GM12891 (cell line): ENCODE measurements at regions not wholly inside any gene's neighbourhood (a gene's known extent, or its start where the extent isn't known, plus 50 kb on each side); places are given as distances from the start of the nearest gene placed in this dataset.

ENCODE experiments used
- DNase-seq: peaks from one replicate; pipeline ENCODE4 v3.0.0; 2011; ENCODE audit warnings: low spot score; ENCODE audit not compliant: insufficient read length
- FAIRE-seq: peaks from 2 replicates; lab custom pipeline; 2011; peaks lifted over from hg19 to GRCh38; lab: Jason Lieb, UNC
- PAX5 ChIP-seq: IDR thresholded peaks from 2 replicates; pipeline ENCODE4 v1.6.1; 2011; ENCODE audit warnings: low read length, moderate library complexity, mild to moderate bottlenecking; ENCODE audit not compliant: insufficient read depth, severe bottlenecking
- POLR2A ChIP-seq: IDR thresholded peaks from 2 replicates; pipeline ENCODE4 v1.6.1; 2011; ENCODE audit warnings: low read depth, low read length, control low read depth
- POLR2AphosphoS5 ChIP-seq: IDR thresholded peaks from 2 replicates; pipeline ENCODE4 v1.6.1; 2011; ENCODE audit warnings: low read depth, low read length, control low read depth
- POU2F2 ChIP-seq: IDR thresholded peaks from 2 replicates; pipeline ENCODE4 v1.6.1; 2011; ENCODE audit warnings: low read depth, mild to moderate bottlenecking, control low read depth, low read length, moderate library complexity
- SPI1 ChIP-seq: IDR thresholded peaks from 2 replicates; pipeline ENCODE4 v1.6.1; 2011; ENCODE audit warnings: low read depth, low read length, control low read depth
- TAF1 ChIP-seq: IDR thresholded peaks from 2 replicates; pipeline ENCODE4 v1.6.1; 2011; ENCODE audit warnings: low read depth, low read length, control low read depth

- no peak for FAIRE-seq
- TF ChIP-seq POLR2A (no peak), POLR2AphosphoS5 (no peak), PAX5 (no peak)
- DNase-seq, result no peak
Observed at GRCh38 chr15:36499412-36500389, 79.7 kb upstream of the CDIN1 start.

DNA sequence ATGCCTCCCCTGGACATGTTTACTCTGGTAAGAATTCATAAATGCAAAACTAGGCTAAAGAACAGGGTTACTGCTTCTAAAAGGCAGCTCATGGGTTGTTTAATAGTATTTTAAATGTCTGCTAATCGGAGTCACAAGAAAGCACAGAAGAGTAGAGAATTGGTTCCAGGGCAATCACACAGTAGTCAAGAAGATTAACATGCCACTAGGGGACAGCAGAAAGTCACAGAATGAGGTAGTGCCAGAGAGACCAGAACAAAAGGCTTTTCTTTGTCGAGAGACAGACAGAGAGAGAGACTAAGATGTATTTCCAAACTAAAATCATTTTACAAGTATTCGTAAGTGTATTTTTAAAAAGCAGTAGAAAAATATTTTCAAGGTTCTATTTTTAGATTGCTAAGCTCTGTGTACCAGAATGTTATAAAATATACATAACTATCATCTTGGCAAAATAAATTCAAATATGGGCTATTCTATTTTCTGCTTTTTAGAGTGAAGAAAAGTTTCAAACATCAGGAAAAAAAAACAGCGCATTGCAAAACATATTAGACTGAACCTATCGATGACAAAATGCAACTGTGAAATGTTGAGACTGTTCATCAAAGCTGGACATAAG lies 78.3 kb upstream of the CDIN1 start:
- DNase-seq, result peak; percentile 5
- TF ChIP-seq POLR2AphosphoS5, result no peak
- TF ChIP-seq SPI1, result 0 out of 2 replicates have a peak, but pooled peaks have one; percentile 18
- FAIRE-seq, result peak; percentile 31

GRCh38 chr15:36502509-36502908 lies 76.9 kb upstream of the CDIN1 start:
- DNase-seq (no peak), FAIRE-seq (no peak)
- TF ChIP-seq PAX5 (no peak), POU2F2 (no peak), POLR2AphosphoS5 (no peak), SPI1 (no peak), POLR2A (no peak), TAF1 (no peak)

DNA sequence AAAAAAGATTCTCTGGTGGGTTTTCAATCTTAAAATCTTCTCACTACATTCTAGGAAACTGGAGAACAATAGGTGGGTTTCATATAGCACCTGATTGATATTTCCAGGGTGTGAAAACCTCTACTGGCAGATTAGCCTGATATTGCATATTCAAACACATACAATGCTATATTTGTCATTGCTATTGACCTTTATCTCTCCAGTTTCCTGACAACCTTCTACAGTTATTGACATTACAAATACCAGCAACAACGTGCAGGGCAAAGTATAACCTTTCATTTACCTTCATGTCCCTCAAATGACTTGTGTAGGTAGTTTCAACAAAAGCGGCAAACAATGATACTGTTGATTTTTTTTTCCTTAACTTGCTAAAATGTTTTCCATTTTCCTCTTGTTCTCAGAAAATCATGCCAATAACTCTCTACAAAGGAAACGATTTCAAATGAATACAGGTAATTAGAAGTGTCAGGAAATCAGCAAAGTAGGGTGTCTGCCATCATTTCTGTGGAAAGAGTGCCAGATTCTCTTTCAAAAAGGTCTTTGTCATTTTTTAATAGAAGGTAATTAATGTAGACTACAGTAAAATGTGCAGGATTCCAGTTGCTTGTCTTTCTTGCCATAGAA lies 72.6 kb upstream of the CDIN1 start:
- no peak for FAIRE-seq
- DNase-seq, result no peak
- TF ChIP-seq TAF1 (no peak), POLR2AphosphoS5 (no peak), PAX5 (no peak)

DNA sequence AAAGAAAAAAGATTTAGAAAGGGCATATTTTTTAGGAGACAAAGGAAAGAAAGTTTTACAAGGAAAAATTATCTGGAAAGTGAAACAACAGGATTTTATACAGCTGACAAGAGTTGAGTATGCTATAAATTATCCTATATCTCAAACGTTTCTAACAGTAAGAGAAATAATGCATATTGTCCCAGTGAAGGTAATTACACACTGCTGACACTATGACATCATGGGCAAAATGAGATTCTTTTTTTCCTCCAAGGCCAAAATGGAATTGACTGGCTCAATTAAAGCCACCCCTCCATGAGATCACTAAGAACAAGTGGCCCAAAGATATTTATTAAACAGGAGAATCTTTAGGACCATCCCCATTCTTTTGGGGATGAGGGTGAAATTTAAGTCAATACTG lies 72.0 kb upstream of the CDIN1 start:
- no peak for FAIRE-seq
- no peak for DNase-seq
- TF ChIP-seq POLR2A (no peak), PAX5 (no peak)

DNA sequence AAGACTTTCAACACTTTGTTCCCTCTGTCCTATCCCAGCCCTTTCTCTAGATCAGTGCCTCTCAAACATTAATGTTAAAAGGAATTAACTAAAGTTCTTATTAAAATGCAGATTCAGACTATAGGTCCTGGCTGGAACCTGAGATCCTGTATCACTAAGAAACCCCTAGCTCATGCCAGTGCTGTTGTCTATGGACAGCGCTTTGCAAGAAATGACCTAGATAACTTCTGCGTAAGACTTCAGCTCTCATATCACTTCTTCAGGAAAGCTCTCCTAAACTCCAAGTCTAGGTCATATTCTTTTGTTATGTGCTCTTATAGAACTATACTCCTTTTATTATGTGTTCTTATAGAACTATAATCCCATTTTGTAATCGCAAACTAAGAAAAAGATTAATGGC lies 67.8 kb upstream of the CDIN1 start:
- no peak for DNase-seq
- TF ChIP-seq POU2F2 (no peak), SPI1 (no peak), POLR2AphosphoS5 (no peak), PAX5 (no peak), POLR2A (no peak), TAF1 (no peak)
- no peak for FAIRE-seq

GRCh38 chr15:36517758-36518157 lies 61.7 kb upstream of the CDIN1 start:
- no peak for FAIRE-seq
- TF ChIP-seq PAX5 (no peak), SPI1 (no peak), POLR2A (no peak), POLR2AphosphoS5 (no peak), POU2F2 (no peak), TAF1 (no peak)
- no peak for DNase-seq

DNA sequence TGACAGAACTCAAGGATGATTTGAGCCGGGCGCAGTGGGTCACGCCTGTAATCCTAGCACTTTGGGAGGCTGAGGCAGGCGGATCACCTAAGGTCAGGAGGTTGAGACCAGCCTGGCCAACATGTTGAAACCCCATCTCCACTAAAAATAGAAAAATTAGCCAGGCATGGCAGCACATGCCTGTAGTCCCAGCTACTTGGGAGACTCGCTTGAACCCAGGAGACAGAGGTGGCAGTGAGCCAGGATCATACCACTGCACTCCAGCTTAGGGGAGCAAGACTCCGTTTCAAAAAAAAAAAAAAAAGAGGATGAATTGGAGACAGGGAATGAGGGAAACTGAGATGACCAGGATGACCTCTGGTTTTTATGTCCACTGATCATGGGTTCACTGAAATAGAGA lies 60.4 kb upstream of the CDIN1 start:
- FAIRE-seq (no peak), DNase-seq (no peak)
- TF ChIP-seq SPI1, result no peak
- TF ChIP-seq TAF1, result no peak
- TF ChIP-seq POU2F2, result no peak
- TF ChIP-seq PAX5, result no peak
- TF ChIP-seq POLR2A, result no peak
- no peak for TF ChIP-seq POLR2AphosphoS5

DNA sequence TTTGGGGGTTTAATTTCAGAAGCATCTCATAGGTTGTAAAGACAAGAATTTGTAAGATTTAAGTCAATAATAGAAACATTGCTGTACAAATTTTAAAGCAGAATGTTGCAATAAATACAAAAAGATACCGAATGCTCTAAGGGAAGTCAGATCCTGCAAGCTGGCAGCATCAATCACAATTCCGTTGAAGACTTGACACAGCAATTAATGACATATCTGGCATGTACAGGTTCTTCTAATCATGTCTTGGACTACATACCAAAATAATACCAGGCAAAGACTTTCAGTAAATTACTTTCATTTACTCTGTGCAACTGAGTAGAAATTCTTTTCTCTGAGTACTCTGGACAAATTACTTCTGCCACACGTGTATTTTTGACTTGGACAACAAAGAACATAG lies 54.0 kb upstream of the CDIN1 start:
- DNase-seq (no peak), FAIRE-seq (no peak)
- TF ChIP-seq TAF1, result no peak
- TF ChIP-seq SPI1, result no peak
- no peak for TF ChIP-seq POLR2AphosphoS5
